Activated CD4-positive, alpha-beta T cell treated with anti-CD3 and anti-CD28 coated beads, Interleukin-10, Interleukin-2, amounts not matched to agents 100 ng/mL and 50 ng/mL, durations not matched to agents 16 hours and 8 hours (primary cell): ENCODE measurements at regions not wholly inside any gene's neighbourhood (a gene's known extent, or its start where the extent isn't known, plus 50 kb on each side); places are given as distances from the start of the nearest gene placed in this dataset.

ENCODE experiments used
- DNase-seq: peaks from one replicate; pipeline ENCODE4 v3.0.0-alpha.2; 2020

DNA sequence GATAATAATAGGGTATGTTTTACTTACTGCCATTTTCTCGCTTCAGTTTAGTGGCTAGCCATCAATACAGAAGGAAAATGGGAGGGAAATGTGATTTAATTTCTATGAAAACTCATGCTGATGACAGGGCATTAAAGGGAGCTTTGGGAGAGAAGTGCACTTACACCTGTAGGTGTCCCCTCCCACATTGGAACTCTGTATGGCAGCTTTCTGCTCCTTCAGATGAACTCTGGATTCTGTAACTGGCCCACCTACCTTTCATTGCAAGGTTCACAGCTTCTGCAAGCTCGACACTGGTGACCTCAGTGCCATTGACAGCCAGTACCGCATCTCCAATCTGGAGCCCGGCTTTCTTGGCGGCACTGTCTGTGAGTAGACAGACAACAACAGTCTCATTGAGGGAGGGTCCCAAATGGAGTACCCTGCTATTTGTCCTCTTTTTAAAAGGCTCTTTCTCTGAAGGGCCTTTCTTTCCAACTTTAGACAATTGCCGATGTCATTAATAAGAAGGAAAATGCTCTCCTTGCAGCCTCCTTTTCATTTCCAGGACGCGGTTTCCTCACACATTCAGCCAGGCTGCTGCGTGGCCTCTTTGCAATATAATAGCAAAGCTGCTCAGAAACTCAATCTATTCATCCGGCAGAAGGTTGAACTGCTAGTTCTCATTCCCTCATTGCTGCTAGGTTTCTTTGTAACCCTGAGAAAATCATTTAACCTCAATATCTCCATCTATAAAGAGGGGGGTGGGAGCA is 63.6 kb downstream of the NUDT12 start:
- no peak for DNase-seq

DNA sequence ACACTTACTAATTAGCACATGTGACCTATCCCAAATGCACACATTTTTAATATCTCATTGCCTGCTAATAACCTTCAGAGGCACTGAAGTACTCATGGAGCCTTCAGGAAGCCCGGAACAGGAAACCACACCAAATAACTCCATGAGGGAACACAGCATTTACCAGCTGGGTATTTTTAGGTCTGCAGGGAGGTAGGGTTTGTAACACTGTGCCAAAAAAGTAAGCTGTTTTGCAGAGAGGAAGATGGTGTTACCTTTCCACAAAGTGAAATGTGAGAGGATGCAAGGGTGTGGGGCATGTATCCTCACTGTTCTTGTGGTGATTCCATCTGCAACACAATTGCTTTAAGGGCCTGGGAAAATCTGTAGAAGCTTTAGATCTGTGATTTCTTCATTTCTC is 64.4 kb downstream of the NUDT12 start:
- no peak for DNase-seq

DNA sequence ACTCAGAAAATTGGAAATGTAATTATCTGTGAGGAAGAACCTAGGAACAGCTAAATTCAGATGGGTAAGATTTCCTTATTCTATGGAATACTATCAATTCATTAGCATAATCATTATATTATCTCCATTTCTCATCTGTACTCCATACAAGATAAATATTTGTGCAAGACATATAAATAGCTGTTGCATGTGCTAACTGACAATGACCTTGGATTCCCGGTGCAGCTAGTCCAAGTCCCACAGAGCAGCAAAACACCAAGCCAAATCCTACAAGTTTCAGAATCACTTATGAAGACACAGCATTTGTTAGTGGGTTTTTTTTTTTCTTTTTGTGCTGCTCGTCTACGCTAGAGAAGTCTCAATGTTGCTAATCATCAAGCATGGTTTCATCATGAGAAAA is 64.8 kb downstream of the NUDT12 start:
- DNase-seq: no peak

DNA sequence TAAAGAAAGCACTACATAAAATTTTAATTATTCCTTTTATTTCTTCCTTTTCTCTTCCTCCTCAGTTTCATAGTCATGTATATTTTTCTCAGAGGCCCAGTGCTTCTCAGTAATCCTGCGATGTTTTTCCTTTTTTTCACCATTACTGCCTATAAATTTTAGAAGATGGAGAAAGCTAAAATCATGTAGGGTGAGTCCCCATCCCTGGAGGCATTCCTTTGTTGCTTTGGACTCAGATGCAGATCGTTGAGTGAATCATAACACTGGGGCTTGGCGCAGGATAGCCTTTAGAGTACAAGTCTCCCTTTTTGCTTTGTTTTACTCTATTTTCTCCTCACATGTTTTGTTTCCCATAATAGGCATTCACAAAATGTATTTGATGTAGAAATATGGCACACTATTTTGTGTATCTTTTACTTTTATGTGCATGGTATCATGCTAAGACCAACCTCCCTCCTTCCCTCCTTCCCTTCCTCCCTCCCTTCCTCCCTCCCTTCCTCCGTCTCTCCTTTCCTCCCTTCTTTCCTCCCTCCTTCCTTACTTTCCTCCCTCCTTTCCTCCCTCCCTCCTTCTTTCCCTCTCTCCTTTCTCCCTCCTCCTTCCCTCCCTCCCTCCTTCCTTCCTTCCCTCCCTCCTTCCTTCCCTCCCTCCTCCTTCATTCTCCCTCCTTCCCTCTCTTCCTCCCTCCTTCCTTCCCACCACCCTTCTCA is 72.4 kb downstream of the NUDT12 start:
- no peak for DNase-seq

DNA sequence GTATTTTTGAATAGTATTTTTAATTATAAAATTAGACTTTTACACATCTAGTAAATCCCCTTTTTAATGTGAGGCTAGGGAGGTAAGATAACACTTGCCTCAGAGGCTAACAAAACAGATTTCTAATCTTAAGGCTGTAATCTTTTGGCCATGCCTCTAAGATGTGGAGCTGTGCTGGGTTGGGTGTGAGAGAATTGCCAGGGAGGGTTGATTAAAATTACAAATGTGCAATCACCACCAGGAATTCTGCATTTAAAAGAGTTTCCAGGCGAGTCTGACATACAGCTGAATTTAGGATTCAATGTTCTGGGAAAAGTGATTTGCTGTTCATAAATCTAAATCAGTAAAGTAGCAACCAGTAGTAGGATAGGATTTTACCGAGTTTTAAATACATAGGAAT is 73.3 kb downstream of the NUDT12 start:
- no peak for DNase-seq

DNA sequence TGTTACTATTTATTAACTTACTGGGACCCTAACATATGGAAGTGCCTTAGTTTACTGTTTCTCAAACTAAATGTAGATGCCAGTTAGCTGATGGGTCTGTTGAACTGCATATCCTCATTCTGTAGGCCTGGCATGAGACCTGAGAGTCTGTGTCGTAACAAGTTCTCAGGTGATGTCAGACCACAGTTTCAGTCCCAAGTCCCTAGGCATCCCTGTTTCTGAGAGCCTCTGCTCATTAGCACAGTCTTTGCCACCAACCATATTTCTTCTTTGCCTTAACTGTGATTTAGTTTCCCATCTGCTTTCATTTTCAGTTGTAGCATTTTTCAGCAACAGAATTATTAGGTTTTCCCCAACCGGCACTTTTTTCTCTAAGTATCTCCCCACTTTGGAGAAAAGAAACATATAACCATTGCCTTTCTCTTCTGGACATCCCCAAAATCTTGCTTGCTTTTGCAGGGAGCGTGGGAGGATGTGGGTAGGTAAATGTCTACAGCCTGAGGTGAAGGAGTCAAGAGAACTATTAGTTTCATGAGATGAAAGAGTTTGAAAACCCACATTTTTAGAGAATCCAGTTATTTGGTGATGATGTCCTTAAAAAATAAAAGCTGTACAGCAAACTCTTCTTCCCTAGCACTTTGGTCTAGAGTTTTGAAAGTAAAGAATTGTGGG is 74.6 kb downstream of the NUDT12 start:
- no peak for DNase-seq

DNA sequence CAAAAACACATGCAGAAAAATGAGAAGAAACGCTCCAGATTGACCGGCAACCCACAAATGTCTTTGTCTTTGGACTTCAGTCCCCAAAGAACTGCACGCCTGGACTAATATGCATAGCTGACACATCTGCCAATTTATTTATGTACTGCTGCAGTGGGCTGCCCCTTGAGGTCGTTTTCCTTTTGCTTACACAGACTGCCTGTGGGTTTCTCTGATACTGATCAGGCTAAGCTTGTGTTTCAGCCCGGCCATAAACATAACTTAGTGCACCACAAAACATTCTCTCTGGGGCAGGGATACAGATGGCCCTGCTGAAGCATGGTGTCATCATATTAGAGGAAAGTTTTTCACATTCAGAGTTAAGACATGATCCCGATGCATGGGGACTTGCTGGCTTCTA is 75.4 kb downstream of the NUDT12 start:
- DNase-seq: no peak

DNA sequence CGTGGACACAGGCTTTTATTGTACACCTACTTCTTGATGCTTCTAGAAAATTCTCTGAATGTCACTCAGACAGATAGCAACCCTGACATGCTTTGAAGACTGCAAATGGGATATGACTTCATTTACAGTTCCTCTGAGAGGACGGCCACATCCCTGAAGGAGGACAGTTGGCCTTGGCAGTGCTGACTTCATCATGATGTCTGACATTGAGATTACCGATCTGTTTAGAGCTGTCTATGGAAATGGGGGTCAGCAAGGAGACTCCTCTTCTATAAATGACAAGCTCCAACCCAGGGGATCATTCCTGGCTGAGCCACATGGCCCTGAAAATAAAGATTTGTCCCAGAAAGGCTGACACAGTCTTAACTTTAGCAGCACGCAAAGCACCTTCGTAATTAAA is 75.8 kb downstream of the NUDT12 start:
- no peak for DNase-seq

DNA sequence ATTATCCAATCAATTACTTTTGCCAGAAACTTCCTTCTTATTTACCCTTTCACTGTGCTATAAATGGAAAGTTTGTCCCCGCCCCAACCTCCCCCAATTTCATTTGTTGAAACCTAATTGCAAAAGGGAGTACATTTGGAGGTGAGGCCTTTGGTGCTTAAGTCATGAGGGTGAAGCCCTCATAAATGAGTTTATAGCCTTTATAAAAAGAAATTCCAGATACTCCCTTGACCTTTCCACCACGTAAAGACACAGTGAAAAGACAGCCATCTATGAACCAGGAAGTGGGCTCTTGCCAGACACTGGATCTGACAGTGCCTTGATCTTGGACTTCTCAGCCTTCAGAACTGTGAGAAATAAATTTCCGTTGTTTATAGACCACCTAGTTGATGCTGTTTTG is 82.3 kb downstream of the NUDT12 start:
- DNase-seq: no peak

DNA sequence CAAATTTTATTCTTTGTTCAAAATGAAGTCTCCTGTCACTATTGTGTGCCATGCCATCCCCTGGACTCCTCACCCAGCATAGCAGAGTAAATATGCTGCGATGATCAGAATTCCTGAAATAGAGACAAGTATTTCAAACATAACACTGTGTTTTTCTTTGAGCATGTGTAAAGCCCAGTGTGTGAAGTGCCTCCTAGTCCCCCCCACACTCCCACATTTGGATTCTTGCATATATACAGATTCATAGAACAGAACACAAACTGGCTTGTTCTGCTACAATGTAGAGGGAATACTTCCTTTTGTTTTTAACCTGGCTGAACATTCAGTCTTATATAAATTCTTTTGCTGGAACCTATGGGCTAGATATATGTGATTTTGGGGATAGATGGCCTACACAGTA is 84.9 kb downstream of the NUDT12 start:
- DNase-seq: no peak

DNA sequence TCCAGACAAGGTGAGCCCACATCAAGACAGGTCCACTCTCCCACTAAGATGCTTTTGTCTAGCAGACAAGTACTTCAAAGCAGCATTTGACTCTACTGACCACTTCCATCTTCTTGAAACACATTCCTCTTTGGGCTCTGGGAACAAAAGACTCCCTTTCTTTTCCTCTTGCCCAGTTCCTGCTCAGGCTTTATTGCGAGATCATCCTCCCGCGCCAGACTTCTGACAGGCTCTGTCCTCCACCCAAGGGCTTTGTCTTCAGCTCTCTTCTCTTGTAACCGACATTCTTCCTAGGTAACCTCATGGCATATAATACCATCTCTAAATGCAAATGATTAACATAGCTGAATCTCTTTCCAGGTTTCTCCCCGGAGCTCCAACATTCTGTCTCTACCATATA is 85.8 kb downstream of the NUDT12 start:
- no peak for DNase-seq

DNA sequence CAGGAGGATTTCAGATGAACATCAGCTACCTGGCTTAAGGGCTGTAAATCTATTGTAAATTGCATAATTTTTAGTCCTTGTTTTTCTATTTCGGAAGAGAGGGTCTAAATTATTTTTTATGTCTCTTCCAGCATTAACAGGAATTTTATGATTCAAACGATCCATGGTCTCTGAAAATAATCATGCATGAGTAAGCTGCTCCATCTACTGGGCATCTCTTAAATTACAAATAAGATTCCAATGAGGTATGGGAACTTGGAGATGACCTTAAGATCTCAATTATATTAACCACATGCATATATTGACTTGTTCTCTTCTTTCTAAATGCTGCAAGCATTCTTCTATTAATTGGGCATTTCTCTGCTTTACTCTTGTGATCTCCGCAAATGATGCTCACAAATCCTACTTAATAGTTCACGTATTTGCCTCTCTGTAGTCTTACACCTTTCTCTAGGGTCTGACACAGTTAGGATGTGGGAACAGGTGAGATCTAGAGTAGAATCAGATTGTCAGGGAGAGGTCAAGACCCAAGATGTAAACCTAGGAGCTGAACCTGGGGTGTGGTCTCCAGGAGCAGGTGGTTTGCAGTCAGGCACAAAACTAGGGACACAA is 86.9 kb downstream of the NUDT12 start:
- peak; percentile 34 for DNase-seq

DNA sequence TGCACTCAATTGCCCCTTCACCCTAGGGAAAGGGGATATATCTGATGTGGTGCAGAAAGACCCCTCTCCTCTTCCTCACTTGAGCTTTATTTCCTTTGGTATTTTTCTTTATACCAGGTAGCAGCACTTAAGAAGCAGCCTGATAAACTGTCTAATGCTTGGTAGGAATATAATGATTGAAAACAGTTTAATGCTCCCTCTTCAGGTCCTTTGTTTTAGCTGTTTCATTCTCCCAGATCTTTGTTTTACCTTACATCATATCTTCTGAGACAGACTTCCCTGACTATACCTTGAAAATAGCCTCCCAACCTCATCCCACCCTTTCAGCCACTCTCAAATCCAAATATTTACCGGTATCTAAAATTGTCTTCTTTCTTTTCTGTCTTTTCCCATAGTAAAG is 87.9 kb downstream of the NUDT12 start:
- no peak for DNase-seq

DNA sequence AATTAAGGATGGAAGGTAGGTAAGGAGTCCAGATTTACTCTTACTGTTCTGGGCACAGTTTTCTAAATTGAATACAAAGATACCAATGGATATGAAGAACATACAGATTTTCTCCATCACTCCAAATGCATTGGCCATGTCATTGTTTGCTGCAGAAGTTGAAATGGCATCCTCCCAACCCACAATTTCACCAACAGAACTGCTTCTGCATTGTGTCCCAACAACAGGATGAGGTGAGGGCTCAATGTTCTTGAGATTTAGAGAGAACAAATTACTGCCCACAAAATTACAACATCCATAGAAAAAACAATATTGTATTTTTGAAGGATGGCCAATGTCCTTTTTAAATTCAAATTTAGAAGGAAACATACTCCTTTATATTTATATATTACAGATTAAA is 88.9 kb downstream of the NUDT12 start:
- DNase-seq: no peak

DNA sequence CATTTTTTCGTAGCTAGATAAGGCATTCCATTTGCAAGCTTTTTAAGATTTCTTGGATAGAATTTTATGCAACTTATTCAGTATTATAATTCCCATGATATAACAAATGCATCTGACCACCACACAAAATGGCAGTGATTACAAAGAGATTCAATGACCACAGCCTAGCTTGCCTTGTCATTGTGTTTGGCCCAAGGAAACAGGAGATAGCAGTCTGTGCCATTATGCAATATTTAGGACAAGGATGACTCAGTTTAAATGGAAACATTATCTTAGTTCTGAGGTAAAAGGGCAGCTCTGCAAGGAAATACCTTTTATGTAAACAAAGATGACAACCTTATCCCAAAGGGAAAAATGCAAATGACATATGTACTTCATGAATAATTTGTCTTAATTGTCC is 89.8 kb downstream of the NUDT12 start:
- DNase-seq: no peak

DNA sequence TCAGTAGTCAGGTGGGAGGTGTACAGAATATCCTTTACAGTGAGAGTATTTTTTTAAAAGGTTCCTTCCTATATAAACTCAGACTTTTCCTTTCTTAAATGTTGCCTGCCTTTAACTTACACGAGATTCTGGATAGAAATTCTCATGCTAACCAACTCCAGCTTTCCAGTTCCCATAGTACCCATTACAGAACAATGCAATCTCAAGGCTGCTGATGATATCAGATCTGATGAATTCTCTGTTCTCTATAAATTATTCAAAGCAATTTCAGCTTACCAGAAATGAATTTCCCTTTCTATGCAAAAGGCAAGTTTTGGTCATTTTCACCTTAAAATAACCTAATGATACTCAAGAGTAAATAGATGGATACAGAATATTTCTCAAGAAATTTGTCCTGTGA is 90.3 kb downstream of the NUDT12 start:
- no peak for DNase-seq

DNA sequence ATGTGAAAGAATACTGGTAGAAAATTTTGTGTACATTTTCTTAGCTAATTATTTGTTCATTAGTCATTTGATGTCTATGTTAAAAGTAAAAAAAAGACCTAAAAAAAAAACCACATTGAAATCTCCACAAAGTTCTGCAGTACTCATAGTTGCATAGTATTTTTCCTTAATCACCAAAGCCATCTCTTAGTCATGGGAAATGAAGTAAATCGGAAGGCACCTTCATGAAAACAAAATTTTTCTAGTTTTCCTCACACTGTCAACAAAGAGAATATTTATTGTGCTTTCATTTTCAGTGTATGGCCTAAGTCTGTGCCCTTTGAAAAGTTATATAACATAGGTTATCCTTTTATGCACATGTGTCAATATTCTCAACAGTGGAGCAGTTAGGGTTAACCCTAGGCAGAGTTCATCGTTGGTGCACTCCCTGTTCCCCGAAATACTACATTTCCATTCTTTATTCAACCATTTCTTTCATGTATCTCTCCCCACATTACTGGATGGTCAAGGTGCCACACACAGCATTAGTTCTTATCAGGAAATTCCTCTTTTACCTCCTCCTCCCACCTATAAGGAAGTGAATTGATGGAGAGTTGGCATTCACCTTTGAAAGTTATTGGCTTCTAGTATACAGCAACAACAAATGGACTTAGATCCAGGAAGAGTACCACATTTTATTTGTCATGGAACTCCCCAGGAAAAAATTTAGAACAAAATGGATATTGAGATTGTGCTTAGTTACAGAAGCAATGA is 93.1 kb downstream of the NUDT12 start:
- no peak for DNase-seq

DNA sequence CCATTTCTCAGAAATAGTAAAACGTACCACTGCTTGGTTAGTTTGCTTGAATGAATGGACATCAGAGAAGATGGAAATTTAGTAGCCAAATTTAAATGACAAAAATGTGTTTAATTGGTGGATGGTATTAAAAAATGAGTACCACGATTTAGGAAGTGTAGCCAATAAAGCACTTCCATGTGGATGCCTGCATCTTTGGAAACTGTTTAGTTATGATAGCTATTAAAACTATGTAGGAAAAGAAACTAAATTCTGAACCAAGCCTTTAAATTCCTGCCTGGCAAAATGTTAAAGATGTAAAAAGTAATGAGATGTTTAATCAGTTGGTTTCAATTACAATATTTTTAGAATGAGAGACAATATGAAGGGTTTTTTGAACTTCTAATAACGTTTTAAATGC is 94.8 kb downstream of the NUDT12 start:
- no peak for DNase-seq

DNA sequence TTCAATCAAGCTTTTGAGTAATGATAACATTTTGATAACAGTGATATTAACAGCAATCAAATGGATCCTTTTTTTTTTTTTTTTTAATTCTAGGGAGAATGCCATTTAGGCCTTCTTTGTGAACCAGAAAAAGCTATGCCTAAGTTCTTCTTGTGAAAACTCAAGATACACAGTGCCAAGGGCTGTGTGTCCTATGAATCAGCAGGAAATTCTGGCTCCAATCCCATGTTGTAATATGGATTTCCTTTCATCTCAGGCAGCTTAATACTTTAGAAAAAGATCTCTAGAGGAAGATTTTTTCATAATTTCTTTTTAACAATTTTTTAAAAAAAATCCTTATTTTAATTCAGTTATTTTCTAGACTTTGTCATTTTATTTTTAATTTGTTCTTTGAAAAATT is 96.1 kb downstream of the NUDT12 start:
- no peak for DNase-seq

DNA sequence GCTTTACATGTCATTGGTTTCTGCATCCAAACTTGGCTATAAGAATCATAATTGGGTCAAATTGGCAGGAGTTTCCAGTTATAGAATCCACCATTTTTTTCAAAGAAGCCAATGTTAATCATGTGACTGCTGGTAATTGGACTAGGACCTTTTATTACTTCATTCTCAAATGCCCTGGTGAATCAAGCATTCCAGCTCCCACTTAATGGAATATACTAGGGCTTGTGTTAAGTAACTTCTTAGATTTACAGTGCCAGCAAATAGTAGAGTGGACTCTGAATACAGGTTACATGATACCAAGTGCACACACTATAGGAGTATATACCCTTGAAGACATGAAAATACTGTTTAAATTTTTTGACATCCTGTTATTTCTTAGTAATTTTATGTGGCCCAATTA is 96.7 kb downstream of the NUDT12 start:
- DNase-seq: no peak

DNA sequence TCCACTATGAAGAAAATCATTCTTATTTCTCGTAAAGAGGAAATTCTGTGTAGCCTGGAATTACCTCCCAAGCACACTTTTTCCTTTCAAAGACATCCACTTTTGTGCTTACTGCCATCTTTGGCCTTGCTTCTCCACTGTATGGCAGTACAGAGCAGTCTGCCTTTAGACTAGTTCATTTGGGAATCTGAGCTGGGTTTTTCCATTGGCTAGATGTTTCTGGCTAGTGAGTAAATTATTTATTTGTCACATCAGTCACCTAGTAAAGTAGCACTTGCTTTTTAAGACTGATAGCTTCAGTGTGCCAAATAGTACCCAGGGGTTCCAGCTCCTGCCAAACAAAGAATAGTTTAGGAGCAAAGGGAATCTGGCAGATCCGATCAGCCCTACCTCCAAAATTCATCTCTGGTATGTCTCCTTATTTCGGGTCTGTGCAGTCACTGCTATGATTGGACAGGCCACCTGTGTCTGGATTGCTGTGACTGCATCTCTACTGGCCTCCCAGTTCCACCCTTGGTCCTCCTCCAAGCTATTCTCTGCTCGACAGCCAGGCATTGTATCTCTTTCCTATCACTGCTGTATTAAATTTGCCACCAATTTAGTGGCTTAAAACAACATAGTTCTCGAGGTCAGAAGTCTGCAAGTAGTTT is 97.6 kb downstream of the NUDT12 start:
- no peak for DNase-seq

DNA sequence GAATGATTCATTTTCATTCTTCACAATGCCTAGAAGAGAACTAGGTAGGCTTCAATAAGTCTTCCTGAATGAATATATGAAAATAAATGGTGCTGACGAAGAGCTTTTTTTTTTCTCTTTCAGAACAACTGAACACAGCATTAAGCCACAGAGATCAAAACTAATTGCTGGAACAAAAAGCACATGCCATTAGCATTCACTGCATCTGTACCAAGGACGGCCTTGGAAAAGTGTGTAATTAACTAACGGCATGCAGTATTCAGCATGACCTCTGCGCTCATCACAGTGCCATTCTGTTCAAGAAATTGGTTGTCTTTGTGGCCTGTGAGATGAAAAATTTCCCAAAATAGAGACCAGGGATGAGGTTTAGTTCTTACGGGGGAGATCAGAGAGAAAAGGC is 99.3 kb downstream of the NUDT12 start:
- no peak for DNase-seq

DNA sequence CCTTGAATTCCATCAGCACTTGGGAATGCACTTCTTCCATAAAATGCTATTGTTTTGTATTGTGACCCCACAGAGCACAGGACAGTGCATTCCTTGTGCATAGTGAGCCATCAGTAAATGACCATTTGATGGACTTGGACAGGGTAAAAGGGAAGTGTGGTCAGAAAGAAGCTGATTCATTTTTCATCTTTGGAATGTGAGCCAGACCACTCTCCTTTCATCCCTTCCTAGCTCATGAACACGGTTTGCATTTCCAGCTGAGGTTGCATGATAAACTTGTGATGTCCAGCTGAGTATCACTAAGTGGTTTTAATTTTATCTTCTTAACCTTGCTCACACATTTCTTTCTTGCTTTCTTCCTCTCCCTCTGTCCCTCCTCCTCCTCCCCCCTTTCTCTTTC is 101.3 kb downstream of the NUDT12 start:
- no peak for DNase-seq
